Chondrocyte (in vitro differentiated cells): ENCODE measurements at regions not wholly inside any gene's neighbourhood (a gene's known extent, or its start where the extent isn't known, plus 50 kb on each side); places are given as distances from the start of the nearest gene placed in this dataset.

Experiments
- DNase-seq: peaks from one replicate; pipeline ENCODE4 v3.0.0; 2021; ENCODE audit warnings: mixed read lengths, low spot score
- H3K27ac Mint-ChIP-seq: one replicate; pipeline ENCODE4 v1.8.0; 2021; ENCODE audit warnings: mild to moderate bottlenecking, moderate library complexity, mixed read lengths; ENCODE audit not compliant: unreplicated experiment
- H3K27me3 Mint-ChIP-seq: 2 replicates; pipeline ENCODE4 v1.8.0; 2021; ENCODE audit warnings: low read depth, mixed read lengths
- H3K36me3 Mint-ChIP-seq: 2 replicates; pipeline ENCODE4 v1.8.0; 2021; ENCODE audit warnings: low read depth, mixed read lengths
- H3K4me1 Mint-ChIP-seq: 2 replicates; pipeline ENCODE4 v1.8.0; 2021; ENCODE audit warnings: low read depth, mild to moderate bottlenecking, mixed read lengths
- H3K4me3 Mint-ChIP-seq: one replicate; pipeline ENCODE4 v1.8.0; 2021; ENCODE audit warnings: mild to moderate bottlenecking, moderate library complexity, mixed read lengths; ENCODE audit not compliant: unreplicated experiment
- H3K9me3 Mint-ChIP-seq: 2 replicates; pipeline ENCODE4 v1.8.0; 2021; ENCODE audit warnings: low read depth, mixed read lengths
- CTCF ChIP-seq: fragments of 200-600 bp; sonication (generic); IDR thresholded peaks from 2 replicates; pipeline ENCODE4 v1.5.0; 2021; ENCODE audit warnings: antibody characterized with exemption, mild to moderate bottlenecking, moderate library complexity

GRCh38 chr1:104945406-104945805 is 1195.7 kb downstream of the AMY1C start:
- H3K4me1 Mint-ChIP-seq, result no peaks in the 10 kb centered on the region
- no peak for TF ChIP-seq CTCF
- no peaks in the 10 kb centered on the region for H3K36me3 Mint-ChIP-seq
- H3K27ac Mint-ChIP-seq, result no peak overlapping the region
- DNase-seq, result no peak
- peaks cover 7% of the 10 kb centered on the region for H3K9me3 Mint-ChIP-seq
- no peaks in the 10 kb centered on the region for H3K27me3 Mint-ChIP-seq
- no peak overlapping the region for H3K4me3 Mint-ChIP-seq

- Mint-ChIP-seq H3K36me3 (no peaks in the 10 kb centered on the region), H3K4me3 (no peak overlapping the region), H3K27me3 (no peaks in the 10 kb centered on the region), H3K4me1 (no peaks in the 10 kb centered on the region), H3K27ac (no peak overlapping the region), H3K9me3 (peaks cover 7% of the 10 kb centered on the region)
- TF ChIP-seq CTCF, result no peak
- no peak for DNase-seq
Measured at GRCh38 chr1:104946558-104947210, 1197.0 kb downstream of the AMY1C start.

- no peak for DNase-seq
- H3K9me3 Mint-ChIP-seq, result peaks cover 2% of the 10 kb centered on the region
- TF ChIP-seq CTCF, result no peak
- no peaks in the 10 kb centered on the region for H3K27me3 Mint-ChIP-seq
- H3K27ac Mint-ChIP-seq, result no peak overlapping the region
- H3K36me3 Mint-ChIP-seq, result no peaks in the 10 kb centered on the region
- no peaks in the 10 kb centered on the region for H3K4me1 Mint-ChIP-seq
- H3K4me3 Mint-ChIP-seq, result no peak overlapping the region
Measured at GRCh38 chr1:104953555-104953954, 1203.9 kb downstream of the AMY1C start.

- Mint-ChIP-seq H3K27me3 (peaks cover 3% of the 10 kb centered on the region), H3K4me1 (no peaks in the 10 kb centered on the region), H3K4me3 (no peak overlapping the region), H3K36me3 (no peaks in the 10 kb centered on the region), H3K27ac (no peak overlapping the region), H3K9me3 (no peaks in the 10 kb centered on the region)
- TF ChIP-seq CTCF, result no peak
- DNase-seq, result no peak
Measured at GRCh38 chr1:104973516-104973915, 1223.8 kb downstream of the AMY1C start.

GRCh38 chr1:104979651-104980050 is 1230.0 kb downstream of the AMY1C start:
- Mint-ChIP-seq H3K27me3 (no peaks in the 10 kb centered on the region), H3K4me1 (no peaks in the 10 kb centered on the region), H3K36me3 (peaks cover 2% of the 10 kb centered on the region), H3K4me3 (no peak overlapping the region), H3K9me3 (peaks cover 5% of the 10 kb centered on the region), H3K27ac (no peak overlapping the region)
- no peak for DNase-seq
- TF ChIP-seq CTCF, result no peak
